Ishikawa (cell line): ENCODE measurements at regions not wholly inside any gene's neighbourhood (a gene's known extent, or its start where the extent isn't known, plus 50 kb on each side); places are given as distances from the start of the nearest gene placed in this dataset.

Experiments used
- CEBPB ChIP-seq: IDR thresholded peaks from 2 replicates; pipeline ENCODE4 v1.6.1; 2012
- CREB1 ChIP-seq: IDR thresholded peaks from 2 replicates; pipeline ENCODE4 v1.6.1; 2012; ENCODE audit warnings: low read depth
- EGR1 ChIP-seq: IDR thresholded peaks from 2 replicates; pipeline ENCODE4 v1.6.1; 2012
- EP300 ChIP-seq: IDR thresholded peaks from 2 replicates; pipeline ENCODE4 v1.6.1; 2012; ENCODE audit warnings: borderline replicate concordance
- FOXM1 ChIP-seq: IDR thresholded peaks from 2 replicates; pipeline ENCODE4 v1.6.1; 2012; ENCODE audit warnings: low read depth, borderline replicate concordance
- MAX ChIP-seq: IDR thresholded peaks from 2 replicates; pipeline ENCODE4 v1.6.1; 2012
- NFIC ChIP-seq: IDR thresholded peaks from 2 replicates; pipeline ENCODE4 v1.6.1; 2012
- RAD21 ChIP-seq: IDR thresholded peaks from 2 replicates; pipeline ENCODE4 v1.6.1; 2012; ENCODE audit warnings: low read depth
- REST ChIP-seq: IDR thresholded peaks from 2 replicates; pipeline ENCODE4 v1.6.1; 2012; ENCODE audit warnings: low read depth, mild to moderate bottlenecking
- TAF1 ChIP-seq: IDR thresholded peaks from 2 replicates; pipeline ENCODE4 v1.6.1; 2012; ENCODE audit warnings: low read depth, mild to moderate bottlenecking
- TCF12 ChIP-seq: IDR thresholded peaks from 2 replicates; pipeline ENCODE4 v1.6.1; 2012; ENCODE audit warnings: low read depth
- TEAD4 ChIP-seq: IDR thresholded peaks from 2 replicates; pipeline ENCODE4 v1.6.1; 2012
- USF1 ChIP-seq: IDR thresholded peaks from 2 replicates; pipeline ENCODE4 v1.6.1; 2012
- YY1 ChIP-seq: IDR thresholded peaks from 2 replicates; pipeline ENCODE4 v1.6.1; 2012; ENCODE audit warnings: low read depth
- ZBTB7A ChIP-seq: IDR thresholded peaks from 2 replicates; pipeline ENCODE4 v1.6.1; 2012; ENCODE audit warnings: low read depth

- TF ChIP-seq EGR1, result no peak
- TF ChIP-seq RAD21, result no peak
- no peak for TF ChIP-seq NFIC
- no peak for TF ChIP-seq CEBPB
- no peak for TF ChIP-seq YY1
- TF ChIP-seq EP300, result no peak
- TF ChIP-seq ZBTB7A, result no peak
- TF ChIP-seq MAX, result no peak
- no peak for TF ChIP-seq USF1
These were observed 245.3 kb downstream of the MAFB start for GRCh38 chr20:40443753-40444152.

GRCh38 chr20:40442181-40442963, 246.7 kb downstream of the MAFB start:
- no peak for TF ChIP-seq EP300
- no peak for TF ChIP-seq CEBPB
- TF ChIP-seq TCF12, result no peak
- no peak for TF ChIP-seq FOXM1
- TF ChIP-seq EGR1, result no peak
- no peak for TF ChIP-seq NFIC
- no peak for TF ChIP-seq MAX
- TF ChIP-seq ZBTB7A, result no peak
- no peak for TF ChIP-seq REST
- no peak for TF ChIP-seq CREB1
- no peak for TF ChIP-seq TAF1
- no peak for TF ChIP-seq RAD21
- no peak for TF ChIP-seq USF1
- TF ChIP-seq TEAD4, result no peak
- no peak for TF ChIP-seq YY1

GRCh38 chr20:40441771-40442170, 247.3 kb downstream of the MAFB start:
- TF ChIP-seq EGR1 (no peak), CEBPB (no peak)

GRCh38 chr20:40438161-40438830, 250.7 kb downstream of the MAFB start:
- no peak for TF ChIP-seq TEAD4
- no peak for TF ChIP-seq TCF12
- no peak for TF ChIP-seq EGR1
- TF ChIP-seq REST, result no peak
- TF ChIP-seq MAX, result no peak
- no peak for TF ChIP-seq EP300
- TF ChIP-seq TAF1, result no peak
- TF ChIP-seq FOXM1, result no peak

GRCh38 chr20:40436011-40436410, 253.0 kb downstream of the MAFB start:
- TF ChIP-seq EGR1, result no peak

- no peak for TF ChIP-seq USF1
- TF ChIP-seq EGR1, result no peak
- no peak for TF ChIP-seq TEAD4
- no peak for TF ChIP-seq REST
- no peak for TF ChIP-seq ZBTB7A
- TF ChIP-seq CEBPB, result no peak
- TF ChIP-seq CREB1, result no peak
- TF ChIP-seq EP300, result no peak
- no peak for TF ChIP-seq TCF12
- no peak for TF ChIP-seq RAD21
- TF ChIP-seq TAF1, result no peak
- TF ChIP-seq NFIC, result no peak
- no peak for TF ChIP-seq YY1
- no peak for TF ChIP-seq FOXM1
- TF ChIP-seq MAX, result no peak
These were observed 253.7 kb downstream of the MAFB start for GRCh38 chr20:40435146-40435895.
